HFFc6 (cell line): ENCODE measurements at regions not wholly inside any gene's neighbourhood (a gene's known extent, or its start where the extent isn't known, plus 50 kb on each side); places are given as distances from the start of the nearest gene placed in this dataset.

Experiments
- DNase-seq: peaks from one replicate; pipeline ENCODE4 v3.0.0-alpha.2; 2018
- H3K27ac Mint-ChIP-seq: 2 replicates; pipeline ENCODE4 v1.8.0; 2020; ENCODE audit warnings: mild to moderate bottlenecking, mixed read lengths
- H3K27me3 Mint-ChIP-seq: 2 replicates; pipeline ENCODE4 v1.8.0; 2021; ENCODE audit warnings: mild to moderate bottlenecking, moderate library complexity, mixed read lengths; ENCODE audit not compliant: insufficient read depth
- H3K36me3 Mint-ChIP-seq: 2 replicates; pipeline ENCODE4 v1.8.0; 2021; ENCODE audit warnings: low read depth, mixed read lengths
- H3K4me1 Mint-ChIP-seq: 2 replicates; pipeline ENCODE4 v1.8.0; 2020; ENCODE audit warnings: low read depth, mixed read lengths
- H3K4me3 Mint-ChIP-seq: 2 replicates; pipeline ENCODE4 v1.8.0; 2020; ENCODE audit warnings: mild to moderate bottlenecking, moderate library complexity, mixed read lengths
- H3K9me3 Mint-ChIP-seq: 2 replicates; pipeline ENCODE4 v1.8.0; 2020; ENCODE audit warnings: mild to moderate bottlenecking, mixed read lengths
- TF ChIP-seq, protein P1 (sequence below): fragments of 200-600 bp; sonication (generic); IDR thresholded peaks from 2 replicates; pipeline ENCODE4 v1.5.0; 2021; ENCODE audit warnings: antibody characterized with exemption, mild to moderate bottlenecking

DNA sequence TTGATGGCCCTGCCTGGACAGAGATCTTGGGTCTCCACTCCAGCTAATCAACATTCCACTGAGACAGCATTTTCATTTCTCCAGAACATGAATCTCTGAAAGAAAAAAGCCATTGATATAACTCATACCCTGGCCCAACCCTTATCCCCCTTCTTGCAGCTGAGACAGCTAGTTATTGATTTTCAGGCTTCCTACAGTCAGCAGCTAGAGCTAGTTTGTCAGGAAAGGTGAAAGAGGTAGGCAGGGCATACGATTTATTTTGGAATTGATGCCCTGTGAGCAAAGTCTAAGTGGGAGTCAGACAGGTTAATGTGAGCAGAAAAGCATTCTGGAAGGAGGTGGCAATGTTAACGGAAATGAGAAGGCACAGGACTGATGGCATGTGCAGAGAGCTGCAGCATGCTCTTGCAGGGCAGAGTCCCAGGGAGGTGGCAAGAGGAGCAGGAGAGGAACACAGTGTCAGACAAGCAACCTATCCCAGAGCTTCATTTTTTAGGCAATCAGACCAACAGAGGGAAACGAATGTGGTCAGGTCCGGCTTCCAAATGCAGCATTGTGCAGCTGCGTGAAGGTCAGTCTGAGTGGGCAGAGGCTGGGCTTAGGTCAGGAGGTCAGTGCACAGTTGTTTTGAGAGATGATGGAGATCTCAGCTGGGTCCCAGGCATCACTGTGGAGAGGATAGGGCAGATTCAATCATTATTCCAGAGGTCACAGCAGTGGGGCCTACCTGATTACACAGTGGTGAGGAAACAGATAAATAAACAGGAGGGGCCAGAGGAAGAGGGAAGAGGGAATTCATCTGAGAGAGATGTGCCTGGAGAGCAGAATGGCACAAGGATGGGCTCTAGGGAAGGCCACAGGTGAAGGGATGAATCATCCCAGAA, 134.8 kb downstream of the CMPK2 start:
- DNase-seq: no peak
- Mint-ChIP-seq H3K27ac (no peak overlapping the region), H3K4me3 (no peak overlapping the region), H3K4me1 (no peaks in the 10 kb centered on the region), H3K36me3 (no peaks in the 10 kb centered on the region), H3K27me3 (peaks cover 1% of the 10 kb centered on the region; the same call in 1 of the 2 replicates), H3K9me3 (peaks cover 47% of the 10 kb centered on the region)
- TF ChIP-seq, protein P1, sequence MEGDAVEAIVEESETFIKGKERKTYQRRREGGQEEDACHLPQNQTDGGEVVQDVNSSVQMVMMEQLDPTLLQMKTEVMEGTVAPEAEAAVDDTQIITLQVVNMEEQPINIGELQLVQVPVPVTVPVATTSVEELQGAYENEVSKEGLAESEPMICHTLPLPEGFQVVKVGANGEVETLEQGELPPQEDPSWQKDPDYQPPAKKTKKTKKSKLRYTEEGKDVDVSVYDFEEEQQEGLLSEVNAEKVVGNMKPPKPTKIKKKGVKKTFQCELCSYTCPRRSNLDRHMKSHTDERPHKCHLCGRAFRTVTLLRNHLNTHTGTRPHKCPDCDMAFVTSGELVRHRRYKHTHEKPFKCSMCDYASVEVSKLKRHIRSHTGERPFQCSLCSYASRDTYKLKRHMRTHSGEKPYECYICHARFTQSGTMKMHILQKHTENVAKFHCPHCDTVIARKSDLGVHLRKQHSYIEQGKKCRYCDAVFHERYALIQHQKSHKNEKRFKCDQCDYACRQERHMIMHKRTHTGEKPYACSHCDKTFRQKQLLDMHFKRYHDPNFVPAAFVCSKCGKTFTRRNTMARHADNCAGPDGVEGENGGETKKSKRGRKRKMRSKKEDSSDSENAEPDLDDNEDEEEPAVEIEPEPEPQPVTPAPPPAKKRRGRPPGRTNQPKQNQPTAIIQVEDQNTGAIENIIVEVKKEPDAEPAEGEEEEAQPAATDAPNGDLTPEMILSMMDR: no peak

GRCh38 chr2:6739547-6739946, 126.2 kb downstream of the CMPK2 start:
- TF ChIP-seq, protein P1: no peak
- Mint-ChIP-seq H3K4me1 (no peaks in the 10 kb centered on the region), H3K27me3 (peaks cover 3% of the 10 kb centered on the region; the same call in 1 of the 2 replicates), H3K27ac (no peak overlapping the region), H3K4me3 (no peak overlapping the region), H3K36me3 (no peaks in the 10 kb centered on the region), H3K9me3 (peaks cover 28% of the 10 kb centered on the region)
- DNase-seq: no peak

- TF ChIP-seq, protein P1: no peak
- DNase-seq: no peak
- H3K9me3 Mint-ChIP-seq: peaks cover 43% of the 10 kb centered on the region
- H3K4me3 Mint-ChIP-seq: no peak overlapping the region
- peaks cover 3% of the 10 kb centered on the region; the same call in 1 of the 2 replicates for H3K27me3 Mint-ChIP-seq
- no peak overlapping the region for H3K27ac Mint-ChIP-seq
- no peaks in the 10 kb centered on the region for H3K4me1 Mint-ChIP-seq
- no peaks in the 10 kb centered on the region for H3K36me3 Mint-ChIP-seq
Measured at GRCh38 chr2:6741229-6741628, 124.5 kb downstream of the CMPK2 start.

GRCh38 chr2:6744038-6744437, 121.7 kb downstream of the CMPK2 start:
- H3K4me3 Mint-ChIP-seq: no peak overlapping the region
- H3K27ac Mint-ChIP-seq: no peak overlapping the region
- H3K36me3 Mint-ChIP-seq: no peaks in the 10 kb centered on the region
- peaks cover 3% of the 10 kb centered on the region; the same call in 1 of the 2 replicates for H3K27me3 Mint-ChIP-seq
- peaks cover 47% of the 10 kb centered on the region for H3K9me3 Mint-ChIP-seq
- no peak for DNase-seq
- no peaks in the 10 kb centered on the region for H3K4me1 Mint-ChIP-seq
- TF ChIP-seq, protein P1: no peak

DNA sequence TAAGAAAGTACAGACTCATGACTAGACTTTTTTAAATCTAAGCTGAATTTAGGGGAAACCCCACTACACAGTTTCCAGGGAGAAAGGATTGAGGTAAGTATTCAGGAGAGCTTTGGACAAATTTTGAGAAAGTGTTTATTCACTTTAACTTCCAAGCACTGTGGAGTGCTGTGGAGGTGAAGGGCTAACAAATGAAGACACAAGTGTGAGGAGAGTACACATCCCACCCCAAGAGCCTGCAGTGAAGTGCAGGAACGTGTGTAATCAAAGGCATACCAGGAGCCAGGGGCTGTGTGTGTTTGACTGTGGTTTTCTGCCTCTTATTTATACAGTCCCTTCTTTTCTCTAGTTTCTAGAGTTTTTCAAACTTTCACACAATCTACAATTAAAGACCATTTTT, 118.3 kb downstream of the CMPK2 start:
- H3K4me3 Mint-ChIP-seq: no peak overlapping the region
- no peak for DNase-seq
- H3K4me1 Mint-ChIP-seq: no peaks in the 10 kb centered on the region
- no peaks in the 10 kb centered on the region for H3K36me3 Mint-ChIP-seq
- H3K9me3 Mint-ChIP-seq: peaks cover 39% of the 10 kb centered on the region
- TF ChIP-seq, protein P1: no peak
- no peak overlapping the region for H3K27ac Mint-ChIP-seq
- peaks cover 1% of the 10 kb centered on the region; the same call in 1 of the 2 replicates for H3K27me3 Mint-ChIP-seq
